ENCODE measurements at regions not wholly inside any gene's neighbourhood (a gene's known extent, or its start where the extent isn't known, plus 50 kb on each side); places are given as distances from the start of the nearest gene placed in this dataset.

DNA sequence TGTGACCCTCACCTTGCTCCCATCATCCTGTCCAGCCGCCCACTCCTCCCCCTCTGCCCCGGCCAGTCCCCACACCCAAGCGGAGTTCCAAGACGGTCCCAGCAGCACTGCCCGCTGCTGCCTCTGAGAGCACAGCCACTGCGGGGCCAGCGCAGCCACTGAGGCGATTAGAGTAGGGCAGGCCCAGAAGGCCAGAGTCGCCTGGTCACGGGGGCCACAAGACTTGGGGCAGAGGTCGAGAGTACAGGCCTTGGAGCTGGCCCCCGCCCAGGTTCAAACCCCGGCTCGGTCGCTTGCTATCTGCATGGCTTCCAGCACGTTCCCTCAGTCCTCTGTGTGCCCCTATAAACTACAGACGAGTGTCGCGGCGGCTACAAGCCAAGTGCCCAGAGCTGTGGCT, 53.2 kb upstream of the ADRA2C start:
- TF ChIP-seq ZFP30 (CRISPR knock-in tag; IDR thresholded peaks at IDR 0.05) (no peak), TCF4 (CRISPR knock-in tag; IDR thresholded peaks at IDR 0.05; ENCODE audit: borderline replicate concordance) (no peak), ZC3H10 (CRISPR knock-in tag; IDR thresholded peaks at IDR 0.05) (no peak), ZFP3 (CRISPR knock-in tag; IDR thresholded peaks at IDR 0.05) (no peak)
- TF ChIP-seq, protein P1, sequence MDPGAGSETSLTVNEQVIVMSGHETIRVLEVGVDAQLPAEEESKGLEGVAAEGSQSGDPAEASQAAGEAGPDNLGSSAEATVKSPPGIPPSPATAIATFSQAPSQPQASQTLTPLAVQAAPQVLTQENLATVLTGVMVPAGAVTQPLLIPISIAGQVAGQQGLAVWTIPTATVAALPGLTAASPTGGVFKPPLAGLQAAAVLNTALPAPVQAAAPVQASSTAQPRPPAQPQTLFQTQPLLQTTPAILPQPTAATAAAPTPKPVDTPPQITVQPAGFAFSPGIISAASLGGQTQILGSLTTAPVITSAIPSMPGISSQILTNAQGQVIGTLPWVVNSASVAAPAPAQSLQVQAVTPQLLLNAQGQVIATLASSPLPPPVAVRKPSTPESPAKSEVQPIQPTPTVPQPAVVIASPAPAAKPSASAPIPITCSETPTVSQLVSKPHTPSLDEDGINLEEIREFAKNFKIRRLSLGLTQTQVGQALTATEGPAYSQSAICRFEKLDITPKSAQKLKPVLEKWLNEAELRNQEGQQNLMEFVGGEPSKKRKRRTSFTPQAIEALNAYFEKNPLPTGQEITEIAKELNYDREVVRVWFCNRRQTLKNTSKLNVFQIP (CRISPR knock-in tag; IDR thresholded peaks at IDR 0.05; ENCODE audit: borderline replicate concordance, low read depth): no peak
